Nephron (organoid): ENCODE measurements at regions not wholly inside any gene's neighbourhood (a gene's known extent, or its start where the extent isn't known, plus 50 kb on each side); places are given as distances from the start of the nearest gene placed in this dataset.

Experiments
- H3K27ac Mint-ChIP-seq, 3 experiments: 2 replicates each; pipeline ENCODE4 v1.8.0; 2020; ENCODE audit warnings: mixed read lengths in 3 of 3, mild to moderate bottlenecking in 2 of 3, moderate library complexity in 1 of 3
- H3K27me3 Mint-ChIP-seq: 2 replicates; pipeline ENCODE4 v1.8.0; 2021; ENCODE audit warnings: low read depth, mild to moderate bottlenecking, moderate library complexity, mixed read lengths
- H3K36me3 Mint-ChIP-seq: 2 replicates; pipeline ENCODE4 v1.8.0; 2020; ENCODE audit warnings: low read depth, mixed read lengths
- H3K4me1 Mint-ChIP-seq: 2 replicates; pipeline ENCODE4 v1.8.0; 2020; ENCODE audit warnings: mixed read lengths
- H3K4me3 Mint-ChIP-seq, 3 experiments: 2 replicates each; pipeline ENCODE4 v1.8.0; 2020; ENCODE audit warnings: mild to moderate bottlenecking in 3 of 3, mixed read lengths in 3 of 3, moderate library complexity in 2 of 3
- H3K9me3 Mint-ChIP-seq: 2 replicates; pipeline ENCODE4 v1.8.0; 2020; ENCODE audit warnings: mixed read lengths
- CTCF ChIP-seq, 3 experiments: fragments of 200-600 bp; sonication (generic); IDR thresholded peaks; one replicate each; pipeline ENCODE4 v1.5.0; 2021; ENCODE audit warnings: antibody characterized with exemption in 3 of 3; ENCODE audit not compliant: unreplicated experiment in 3 of 3

- Mint-ChIP-seq H3K36me3 (no peaks in the 10 kb centered on the region), H3K4me1 (no peaks in the 10 kb centered on the region)
Measured at GRCh38 chr2:228853151-228853550, 417.9 kb downstream of the PID1 start.

GRCh38 chr2:228848638-228849037 lies 422.4 kb downstream of the PID1 start:
- peaks cover 14% of the 10 kb centered on the region for H3K4me1 Mint-ChIP-seq
- TF ChIP-seq CTCF (IDR thresholded peaks at IDR 0.05; ENCODE audit: unreplicated experiment in 3 of 3), result no peak
- H3K27ac Mint-ChIP-seq, result no peak overlapping the region
- H3K36me3 Mint-ChIP-seq, result no peaks in the 10 kb centered on the region
- H3K27me3 Mint-ChIP-seq, result peaks cover 4% of the 10 kb centered on the region
- H3K9me3 Mint-ChIP-seq, result no peaks in the 10 kb centered on the region
- no peak overlapping the region for H3K4me3 Mint-ChIP-seq

More at GRCh38 chr2:228853151-228853550, 417.9 kb downstream of the PID1 start:
- H3K4me3 Mint-ChIP-seq, result no peak overlapping the region
- H3K9me3 Mint-ChIP-seq, result no peaks in the 10 kb centered on the region
- H3K27me3 Mint-ChIP-seq, result peaks cover 7% of the 10 kb centered on the region
- no peak overlapping the region for H3K27ac Mint-ChIP-seq
- TF ChIP-seq CTCF (IDR thresholded peaks at IDR 0.05; ENCODE audit: unreplicated experiment in 3 of 3), result no peak

DNA sequence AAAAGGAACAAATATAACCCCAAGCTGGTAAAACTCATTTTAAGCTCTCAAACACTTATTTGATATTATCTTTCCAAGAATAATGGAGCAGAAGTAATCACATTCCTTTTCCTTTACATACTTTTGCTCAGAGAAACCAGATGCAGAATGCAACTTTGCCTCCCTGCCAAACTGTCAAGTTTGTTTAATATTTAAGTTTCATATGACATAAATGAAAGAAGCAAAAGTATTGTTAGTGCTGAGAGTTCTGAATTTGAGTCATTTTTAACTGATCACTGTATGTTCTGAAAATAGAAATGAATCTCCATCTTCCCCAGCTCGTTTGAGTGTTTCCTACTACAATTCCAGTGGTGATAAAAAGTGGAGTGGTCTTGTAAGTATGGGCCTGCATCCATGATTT lies 423.4 kb downstream of the PID1 start:
- TF ChIP-seq CTCF (IDR thresholded peaks at IDR 0.05; ENCODE audit: unreplicated experiment in 3 of 3), result no peak
- H3K4me3 Mint-ChIP-seq, result no peak overlapping the region
- peaks cover 4% of the 10 kb centered on the region for H3K27me3 Mint-ChIP-seq
- no peaks in the 10 kb centered on the region for H3K36me3 Mint-ChIP-seq
- H3K9me3 Mint-ChIP-seq, result no peaks in the 10 kb centered on the region
- H3K27ac Mint-ChIP-seq, result peak overlapping the region in 1 of 3 experiments; percentile 33
- peaks cover 14% of the 10 kb centered on the region for H3K4me1 Mint-ChIP-seq

- H3K27me3 Mint-ChIP-seq, result peaks cover 4% of the 10 kb centered on the region
- no peaks in the 10 kb centered on the region for H3K9me3 Mint-ChIP-seq
- TF ChIP-seq CTCF (IDR thresholded peaks at IDR 0.05; ENCODE audit: unreplicated experiment in 3 of 3), result no peak
- peaks cover 23% of the 10 kb centered on the region for H3K4me1 Mint-ChIP-seq
- H3K4me3 Mint-ChIP-seq, result no peak overlapping the region
- H3K36me3 Mint-ChIP-seq, result no peaks in the 10 kb centered on the region
- no peak overlapping the region for H3K27ac Mint-ChIP-seq
Measured at GRCh38 chr2:228846161-228846560, 424.9 kb downstream of the PID1 start.

GRCh38 chr2:228845162-228845925 lies 425.7 kb downstream of the PID1 start:
- no peak overlapping the region for H3K4me3 Mint-ChIP-seq
- H3K4me1 Mint-ChIP-seq, result peaks cover 26% of the 10 kb centered on the region
- no peak for TF ChIP-seq CTCF (IDR thresholded peaks at IDR 0.05; ENCODE audit: unreplicated experiment in 3 of 3)
- H3K9me3 Mint-ChIP-seq, result no peaks in the 10 kb centered on the region
- no peak overlapping the region for H3K27ac Mint-ChIP-seq
- peaks cover 4% of the 10 kb centered on the region for H3K27me3 Mint-ChIP-seq
- H3K36me3 Mint-ChIP-seq, result no peaks in the 10 kb centered on the region

DNA sequence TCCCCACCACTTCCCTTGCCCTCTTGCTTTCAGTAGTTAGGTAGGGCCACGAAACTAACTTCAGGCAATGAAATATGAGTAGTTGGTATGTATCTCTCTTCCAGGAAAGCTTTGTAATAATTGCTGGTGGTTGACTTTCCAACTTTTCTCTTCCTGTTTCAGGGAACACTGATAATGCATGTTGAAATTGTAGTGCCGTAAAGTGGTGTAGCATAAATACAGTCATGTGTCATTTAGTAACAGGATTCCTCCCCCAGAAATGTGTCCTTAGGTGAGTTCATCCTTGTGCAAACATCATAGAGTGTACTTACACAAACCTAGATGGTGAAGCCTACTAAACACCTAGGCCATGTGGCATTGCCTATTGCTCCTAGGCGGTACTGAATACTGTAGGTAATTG lies 429.2 kb downstream of the PID1 start:
- TF ChIP-seq CTCF (IDR thresholded peaks at IDR 0.05; ENCODE audit: unreplicated experiment in 3 of 3), result no peak
- H3K4me1 Mint-ChIP-seq, result peaks cover 28% of the 10 kb centered on the region
- peak overlapping the region in 1 of 3 experiments; percentile 53 for H3K27ac Mint-ChIP-seq
- no peaks in the 10 kb centered on the region for H3K9me3 Mint-ChIP-seq
- H3K27me3 Mint-ChIP-seq, result peaks cover 4% of the 10 kb centered on the region
- H3K36me3 Mint-ChIP-seq, result no peaks in the 10 kb centered on the region
- no peak overlapping the region for H3K4me3 Mint-ChIP-seq
